ENCODE measurements at regions not wholly inside any gene's neighbourhood (a gene's known extent, or its start where the extent isn't known, plus 50 kb on each side); places are given as distances from the start of the nearest gene placed in this dataset.

GRCh38 chr5:60435808-60436207 lies 264.2 kb downstream of the DEPDC1B start:
- TF ChIP-seq POLR2A (IDR thresholded peaks at IDR 0.05; ENCODE audit: low read depth, low read length) (no peak), POLR2AphosphoS5 (IDR thresholded peaks at IDR 0.05; ENCODE audit: low read depth, low read length) (no peak)

All from GM12891 (cell line).